ENCODE measurements at regions not wholly inside any gene's neighbourhood (a gene's known extent, or its start where the extent isn't known, plus 50 kb on each side); places are given as distances from the start of the nearest gene placed in this dataset.
A peak's percentile ranks its signal among the peaks of the same experiment; 100 is the strongest.

DNA sequence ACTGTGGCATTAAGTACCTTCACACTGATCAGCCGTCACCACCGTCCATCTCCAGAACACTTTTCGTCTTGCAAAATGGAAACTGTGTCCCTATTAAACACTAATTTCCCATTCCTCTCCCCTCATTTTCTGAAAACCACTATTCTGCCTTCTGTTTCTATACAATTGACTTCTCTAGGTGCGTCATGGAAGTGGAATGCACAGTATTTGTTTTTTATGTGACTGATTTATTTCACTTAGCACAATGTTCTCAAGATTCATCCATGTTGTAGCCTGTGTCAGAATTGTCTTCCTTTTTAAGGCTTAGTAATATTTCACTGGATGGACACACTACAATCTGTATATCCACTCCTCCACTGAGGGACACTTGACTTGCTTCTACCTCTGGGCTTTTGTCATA, 53.8 kb upstream of the PDE10A start:
- Mint-ChIP-seq H3K36me3 (ENCODE audit: unreplicated experiment) (no peaks in the 10 kb centered on the region), H3K27ac (ENCODE audit: unreplicated experiment) (no peak overlapping the region), H3K4me3 (ENCODE audit: unreplicated experiment) (no peak overlapping the region), H3K9me3 (ENCODE audit: unreplicated experiment) (peaks cover 1% of the 10 kb centered on the region), H3K4me1 (ENCODE audit: low read depth, unreplicated experiment) (no peaks in the 10 kb centered on the region), H3K27me3 (ENCODE audit: unreplicated experiment) (no peaks in the 10 kb centered on the region)
- TF ChIP-seq, protein P1, sequence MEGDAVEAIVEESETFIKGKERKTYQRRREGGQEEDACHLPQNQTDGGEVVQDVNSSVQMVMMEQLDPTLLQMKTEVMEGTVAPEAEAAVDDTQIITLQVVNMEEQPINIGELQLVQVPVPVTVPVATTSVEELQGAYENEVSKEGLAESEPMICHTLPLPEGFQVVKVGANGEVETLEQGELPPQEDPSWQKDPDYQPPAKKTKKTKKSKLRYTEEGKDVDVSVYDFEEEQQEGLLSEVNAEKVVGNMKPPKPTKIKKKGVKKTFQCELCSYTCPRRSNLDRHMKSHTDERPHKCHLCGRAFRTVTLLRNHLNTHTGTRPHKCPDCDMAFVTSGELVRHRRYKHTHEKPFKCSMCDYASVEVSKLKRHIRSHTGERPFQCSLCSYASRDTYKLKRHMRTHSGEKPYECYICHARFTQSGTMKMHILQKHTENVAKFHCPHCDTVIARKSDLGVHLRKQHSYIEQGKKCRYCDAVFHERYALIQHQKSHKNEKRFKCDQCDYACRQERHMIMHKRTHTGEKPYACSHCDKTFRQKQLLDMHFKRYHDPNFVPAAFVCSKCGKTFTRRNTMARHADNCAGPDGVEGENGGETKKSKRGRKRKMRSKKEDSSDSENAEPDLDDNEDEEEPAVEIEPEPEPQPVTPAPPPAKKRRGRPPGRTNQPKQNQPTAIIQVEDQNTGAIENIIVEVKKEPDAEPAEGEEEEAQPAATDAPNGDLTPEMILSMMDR (IDR thresholded peaks at IDR 0.05; ENCODE audit: partially characterized antibody, unreplicated experiment) = no peak
- DNase-seq = no peak

- H3K36me3 Mint-ChIP-seq (ENCODE audit: unreplicated experiment) = no peaks in the 10 kb centered on the region
- H3K4me3 Mint-ChIP-seq (ENCODE audit: unreplicated experiment) = no peak overlapping the region
- DNase-seq = no peak
- no peaks in the 10 kb centered on the region for H3K27me3 Mint-ChIP-seq (ENCODE audit: unreplicated experiment)
- H3K27ac Mint-ChIP-seq (ENCODE audit: unreplicated experiment) = no peak overlapping the region
- TF ChIP-seq, protein P1 (IDR thresholded peaks at IDR 0.05; ENCODE audit: partially characterized antibody, unreplicated experiment) = no peak
- H3K4me1 Mint-ChIP-seq (ENCODE audit: low read depth, unreplicated experiment) = no peaks in the 10 kb centered on the region
- peaks cover 1% of the 10 kb centered on the region for H3K9me3 Mint-ChIP-seq (ENCODE audit: unreplicated experiment)
Observed at GRCh38 chr6:165715428-165715827, 52.4 kb upstream of the PDE10A start.

DNA sequence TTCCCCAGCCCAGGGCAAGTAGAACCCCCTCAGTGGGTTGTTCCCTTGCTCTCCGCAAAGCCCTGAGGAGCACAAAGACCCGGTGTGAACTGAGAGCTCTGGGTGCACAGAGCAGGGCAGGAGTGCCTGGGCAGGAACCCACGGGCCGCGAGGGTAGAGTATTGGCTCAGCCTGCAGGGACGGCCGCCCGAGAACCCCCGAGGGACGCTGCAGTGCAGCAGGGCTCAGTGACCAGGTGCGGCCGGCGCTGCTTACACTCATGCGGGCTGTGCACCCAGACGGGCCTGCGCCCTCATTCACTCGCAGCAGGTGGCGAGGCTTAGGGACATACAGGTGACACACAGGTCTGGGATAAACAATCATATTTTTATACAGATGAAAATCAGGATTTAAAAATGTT, 51.9 kb upstream of the PDE10A start:
- Mint-ChIP-seq H3K4me1 (ENCODE audit: low read depth, unreplicated experiment) (no peaks in the 10 kb centered on the region), H3K9me3 (ENCODE audit: unreplicated experiment) (peaks cover 2% of the 10 kb centered on the region), H3K27ac (ENCODE audit: unreplicated experiment) (no peak overlapping the region), H3K4me3 (ENCODE audit: unreplicated experiment) (no peak overlapping the region), H3K27me3 (ENCODE audit: unreplicated experiment) (peaks cover under 1% of the 10 kb centered on the region), H3K36me3 (ENCODE audit: unreplicated experiment) (no peaks in the 10 kb centered on the region)
- TF ChIP-seq, protein P1 (IDR thresholded peaks at IDR 0.05; ENCODE audit: partially characterized antibody, unreplicated experiment) = no peak
- peak; percentile 34 for DNase-seq

- H3K4me3 Mint-ChIP-seq (ENCODE audit: unreplicated experiment) = no peak overlapping the region
- H3K36me3 Mint-ChIP-seq (ENCODE audit: unreplicated experiment) = no peaks in the 10 kb centered on the region
Observed at GRCh38 chr6:165713845-165714466, 50.9 kb upstream of the PDE10A start.

More at GRCh38 chr6:165713845-165714466, 50.9 kb upstream of the PDE10A start:
- Mint-ChIP-seq H3K27ac (ENCODE audit: unreplicated experiment) (no peak overlapping the region), H3K9me3 (ENCODE audit: unreplicated experiment) (peaks cover 4% of the 10 kb centered on the region), H3K4me1 (ENCODE audit: low read depth, unreplicated experiment) (no peaks in the 10 kb centered on the region), H3K27me3 (ENCODE audit: unreplicated experiment) (peaks cover 4% of the 10 kb centered on the region)
- TF ChIP-seq, protein P1 (IDR thresholded peaks at IDR 0.05; ENCODE audit: partially characterized antibody, unreplicated experiment) = no peak
- no peak for DNase-seq
